Suprapubic skin (tissue), 3 donors: ENCODE measurements at regions not wholly inside any gene's neighbourhood (a gene's known extent, or its start where the extent isn't known, plus 50 kb on each side); places are given as distances from the start of the nearest gene placed in this dataset.

ENCODE experiments used
- CTCF ChIP-seq, 2 donors: fragments of 200-600 bp in 1 of 2; fragments of 450-650 bp in 1 of 2; sonication (generic) in 1 of 2; IDR thresholded peaks; one replicate each; pipeline ENCODE4 v1.5.1; 2016 to 2019; ENCODE audit warnings: antibody characterized with exemption in 2 of 2, mild to moderate bottlenecking in 1 of 2, moderate library complexity in 1 of 2
- EP300 ChIP-seq: sonication (generic); formaldehyde crosslinking; IDR thresholded peaks from one replicate; pipeline ENCODE4 v1.6.1; 2017; ENCODE audit warnings: antibody characterized with exemption

- TF ChIP-seq CTCF (IDR thresholded peaks at IDR 0.05), result no peak
- TF ChIP-seq EP300, result no peak
Observed at GRCh38 chr13:87084192-87084591, 587.0 kb upstream of the SLITRK5 start.
